NCI-H1930 (cell line): ENCODE measurements at regions not wholly inside any gene's neighbourhood (a gene's known extent, or its start where the extent isn't known, plus 50 kb on each side); places are given as distances from the start of the nearest gene placed in this dataset.
"Not testable (repeated sequence)": the region's sequence is repeated elsewhere in the genome, so short reads cannot be mapped to it uniquely, and the experiment has no call there.

Experiments used
- DNase-seq, 2 experiments: peaks; one replicate each; lab custom pipeline; 2025; lab: John Stamatoyannopoulos, UW

DNA sequence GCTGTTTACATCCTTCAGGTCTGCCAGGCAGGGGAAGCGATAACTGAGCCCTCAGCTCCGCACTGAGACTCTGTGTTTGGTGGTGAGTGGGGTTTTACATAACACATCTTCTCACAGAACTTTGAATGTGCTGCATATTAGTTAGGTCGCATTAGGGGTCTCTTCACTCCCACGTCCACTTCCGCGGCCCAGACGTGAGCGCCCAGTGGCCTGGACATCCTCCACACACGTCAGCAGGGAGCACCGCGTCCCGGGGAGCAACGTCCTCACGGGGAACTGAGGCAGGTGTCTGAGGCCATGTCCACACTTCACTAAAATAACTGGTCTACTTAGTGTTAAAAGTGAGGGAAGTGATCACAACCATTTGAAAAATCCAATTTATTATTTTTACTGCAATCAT is 100.4 kb upstream of the SATB2 start:
- no peak for DNase-seq

DNA sequence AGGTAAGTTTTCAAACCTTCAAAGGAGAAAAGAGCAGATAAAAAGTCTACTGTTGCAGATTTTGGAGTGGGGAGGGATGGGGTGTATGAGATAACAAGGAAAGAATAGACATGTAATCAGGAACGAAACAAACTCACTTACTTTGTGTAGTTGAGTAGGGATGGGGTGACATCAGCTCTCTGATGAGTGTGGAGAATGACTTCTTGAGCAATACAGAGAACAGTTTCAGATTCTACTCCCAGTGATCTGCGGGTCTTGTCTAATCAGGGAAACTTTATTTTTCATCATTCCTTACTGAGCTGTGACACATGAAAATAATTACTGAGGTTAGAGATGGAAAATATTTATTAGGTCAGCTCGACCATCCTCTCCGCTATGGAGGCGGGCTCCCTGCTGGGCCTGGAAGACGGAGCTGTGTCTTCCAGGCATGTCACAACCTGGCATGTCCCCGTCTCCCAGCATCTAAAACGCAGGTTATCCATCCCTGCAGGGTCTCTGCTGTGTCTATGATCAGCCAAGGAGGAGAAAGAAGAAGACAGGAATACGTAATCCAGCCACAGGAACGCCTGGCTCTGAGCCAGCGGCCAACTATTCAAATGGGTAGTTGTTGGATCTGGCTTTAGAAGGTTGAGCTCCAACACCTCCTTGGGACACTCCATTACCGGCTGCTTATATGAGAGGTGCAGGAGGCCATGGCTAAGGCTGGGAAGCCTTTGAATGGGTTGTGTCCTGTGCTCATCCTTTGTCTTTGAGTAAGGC is 99.0 kb upstream of the SATB2 start:
- no peak for DNase-seq

DNA sequence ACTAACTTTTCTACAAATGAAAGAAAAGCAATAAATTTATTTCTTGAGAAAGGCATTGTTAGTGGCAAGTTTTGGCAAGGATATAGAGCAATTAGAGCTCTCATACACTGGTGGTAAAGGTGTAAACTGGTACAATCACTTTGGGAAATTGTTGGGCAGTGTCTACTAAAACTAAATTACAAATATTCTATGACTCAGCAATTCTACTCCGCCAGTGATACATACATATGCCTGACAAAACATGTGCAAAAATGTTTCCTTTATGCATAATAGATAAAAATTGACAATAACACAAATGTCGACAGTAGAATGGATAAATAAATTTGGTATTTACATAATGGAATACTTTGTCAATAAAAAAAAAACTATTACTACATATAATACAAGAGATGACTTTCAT is 96.3 kb upstream of the SATB2 start:
- no peak for DNase-seq

DNA sequence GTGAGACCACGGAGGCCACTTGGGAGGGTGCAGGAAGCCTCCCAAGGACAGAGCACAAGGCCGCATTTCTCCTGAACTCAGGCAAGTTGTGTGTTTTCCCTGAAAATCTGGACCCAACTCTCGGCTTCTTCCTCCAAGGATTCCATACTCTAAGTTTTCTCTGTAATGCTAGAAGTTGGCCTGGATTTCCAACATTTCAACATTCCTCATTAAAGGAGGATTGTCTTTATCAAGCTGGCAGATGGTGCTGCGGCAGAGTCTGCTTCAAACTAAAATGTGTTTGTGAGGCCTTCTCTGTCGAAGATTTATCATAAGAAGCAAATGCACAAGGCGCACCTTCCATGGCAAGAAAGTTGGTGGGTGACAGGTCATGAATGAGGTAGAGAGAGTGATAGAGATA is 94.4 kb upstream of the SATB2 start:
- no peak for DNase-seq

DNA sequence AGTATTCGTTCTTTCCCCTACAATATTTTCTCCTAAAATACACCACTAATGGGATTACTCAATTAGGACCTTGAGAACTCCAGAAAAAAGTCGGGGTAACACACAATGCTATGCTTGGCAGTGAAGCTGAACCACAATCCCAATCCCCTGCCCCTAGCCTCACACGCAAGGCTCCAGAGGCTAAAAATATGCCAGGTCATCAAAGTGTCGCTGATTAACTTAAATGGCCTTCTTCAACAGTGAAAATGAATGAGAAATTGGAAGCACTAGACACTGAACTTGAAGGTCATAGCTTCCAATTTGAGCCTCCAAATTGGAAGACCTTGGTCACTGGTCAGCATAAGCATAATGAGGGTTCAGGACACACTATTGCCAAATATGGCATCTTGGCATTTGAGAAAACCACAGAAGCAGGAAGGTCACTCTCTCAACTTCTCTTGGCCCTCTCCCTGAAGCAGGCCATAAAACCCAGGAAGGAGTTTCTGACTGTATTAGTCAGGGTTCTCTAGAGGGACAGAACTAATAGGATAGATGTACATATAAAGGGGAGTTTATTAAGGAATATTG is 86.0 kb upstream of the SATB2 start:
- DNase-seq = no peak

DNA sequence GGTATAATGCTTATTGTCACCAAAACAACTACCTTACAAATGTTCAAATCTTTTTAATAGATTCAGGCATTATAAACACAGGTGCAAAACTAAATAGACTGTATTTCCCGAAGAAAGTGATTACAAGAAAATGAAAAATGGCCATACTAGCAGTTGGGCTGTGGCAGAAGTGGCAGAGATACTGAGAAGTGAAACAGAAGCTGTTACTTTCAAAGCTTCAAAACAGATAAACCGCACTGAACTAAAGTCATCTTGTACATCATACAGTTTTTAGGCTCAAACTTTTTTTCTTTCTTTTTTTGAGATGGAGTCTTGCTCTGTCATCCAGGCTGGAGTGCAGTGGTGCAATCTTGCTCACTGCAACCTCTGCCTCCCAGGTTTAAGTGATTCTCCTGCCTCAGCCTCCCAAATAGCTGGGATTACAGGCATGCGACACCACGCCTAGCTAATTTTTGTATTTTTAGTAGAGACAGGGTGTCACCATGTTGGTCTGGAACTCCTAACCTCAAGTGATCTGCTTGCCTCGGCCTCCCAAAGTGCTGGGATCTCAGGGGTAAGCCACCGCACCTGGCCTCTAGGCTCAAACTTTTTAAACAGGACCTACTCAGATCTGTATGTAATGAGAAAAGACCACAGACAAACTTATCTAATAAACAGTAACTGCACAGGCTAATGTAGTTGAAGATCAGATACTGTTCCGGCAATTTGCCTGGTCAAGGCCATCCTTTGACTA is 77.9 kb upstream of the SATB2 start:
- no peak for DNase-seq

DNA sequence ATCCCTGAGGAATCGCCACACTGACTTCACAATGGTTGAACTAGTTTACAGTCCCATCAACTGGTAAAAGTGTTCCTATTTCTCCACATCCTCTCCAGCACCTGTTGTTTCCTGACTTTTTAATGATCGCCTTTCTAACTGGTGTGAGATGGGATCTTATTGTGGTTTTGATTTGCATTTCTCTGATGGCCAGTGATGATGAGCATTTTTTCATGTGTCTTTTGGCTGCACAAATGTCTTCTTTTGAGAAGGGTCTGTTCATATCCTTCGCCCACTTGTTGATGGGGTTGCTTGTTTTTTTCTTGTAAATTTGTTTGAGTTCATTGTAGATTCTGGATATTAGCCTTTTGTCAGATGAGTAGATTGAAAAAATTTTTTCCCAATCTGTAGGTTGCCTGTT is 76.1 kb upstream of the SATB2 start:
- not testable (repeated sequence) for DNase-seq

DNA sequence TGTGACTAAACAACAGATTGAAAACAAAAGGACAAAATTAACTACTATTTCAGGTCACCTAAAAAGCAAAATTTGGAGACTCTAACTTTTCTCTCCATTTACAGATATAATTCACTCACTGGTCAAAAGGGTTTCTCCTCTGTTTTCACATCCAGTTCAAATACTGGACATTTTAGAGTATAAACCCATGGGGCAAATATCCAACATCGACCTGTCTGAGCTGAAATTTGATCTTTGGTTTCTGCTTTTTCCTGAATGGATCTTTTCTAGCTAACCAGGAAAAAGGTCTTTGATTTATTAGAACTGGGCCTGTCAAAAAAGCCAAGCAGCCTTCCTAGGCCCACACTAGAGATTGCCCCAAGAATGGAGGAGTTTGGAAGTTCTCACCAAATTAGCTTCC is 69.3 kb upstream of the SATB2 start:
- no peak for DNase-seq

DNA sequence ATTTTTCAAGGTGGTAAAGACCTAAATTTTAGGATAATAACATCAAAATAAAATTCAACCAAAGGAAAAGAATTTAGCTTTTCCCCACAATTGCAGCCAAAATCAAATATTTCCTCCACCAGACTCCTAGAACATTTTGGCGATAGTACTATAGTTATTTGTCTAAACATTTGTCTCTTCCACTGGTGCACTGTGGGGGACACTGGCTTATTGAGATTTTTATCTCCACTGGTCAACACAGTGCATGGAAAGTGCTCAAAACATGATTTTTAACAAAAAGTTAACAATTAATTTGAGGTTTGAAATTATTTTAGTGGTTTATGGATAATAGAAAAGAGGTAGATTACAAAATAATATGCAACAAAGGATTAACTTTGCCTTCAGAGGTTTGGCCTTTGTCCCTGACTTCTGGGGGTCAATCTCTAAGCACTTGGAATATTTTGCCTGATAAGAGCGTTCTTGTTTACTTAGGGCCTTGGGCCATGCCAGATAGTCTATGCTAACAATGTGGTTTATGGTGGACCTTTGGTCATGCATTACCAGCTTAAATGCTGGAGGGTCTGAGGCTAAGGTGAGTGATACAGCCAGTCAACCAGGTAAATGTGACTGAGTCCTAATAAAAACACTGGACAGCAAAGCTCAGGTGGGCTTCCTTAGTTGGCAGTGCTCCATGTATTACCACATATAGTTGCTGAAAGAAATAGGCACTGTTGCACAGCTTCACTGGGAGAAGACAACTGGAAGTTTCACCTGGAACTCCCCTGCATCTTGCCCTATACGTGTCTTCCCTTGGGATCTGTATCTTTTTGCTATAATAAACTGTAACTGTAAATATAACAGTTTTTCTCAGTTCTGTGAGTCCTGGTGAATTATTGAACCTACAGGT is 67.2 kb upstream of the SATB2 start:
- no peak for DNase-seq

DNA sequence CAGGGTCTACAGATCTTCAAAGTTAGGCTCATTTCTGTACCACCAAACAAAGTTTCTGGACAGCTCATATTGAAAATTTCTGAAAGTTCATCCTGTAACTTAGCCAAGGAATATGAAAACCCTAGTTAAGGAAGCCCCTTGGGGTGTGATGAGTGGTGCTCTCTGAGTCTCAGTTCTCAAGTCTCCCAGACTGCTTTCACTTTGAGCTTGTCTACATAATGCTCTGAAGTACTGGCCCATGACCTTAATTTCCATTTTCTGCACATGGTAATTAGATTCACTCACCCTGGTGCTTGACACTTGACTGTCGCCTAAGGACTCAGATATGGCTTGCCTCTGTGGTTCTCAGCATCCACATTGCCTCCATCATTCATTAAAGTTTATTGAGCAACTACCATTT is 51.7 kb upstream of the SATB2 start:
- no peak for DNase-seq
